ENCODE measurements at regions not wholly inside any gene's neighbourhood (a gene's known extent, or its start where the extent isn't known, plus 50 kb on each side); places are given as distances from the start of the nearest gene placed in this dataset.
"Not testable (repeated sequence)": the region's sequence is repeated elsewhere in the genome, so short reads cannot be mapped to it uniquely, and the experiment has no call there.

DNA sequence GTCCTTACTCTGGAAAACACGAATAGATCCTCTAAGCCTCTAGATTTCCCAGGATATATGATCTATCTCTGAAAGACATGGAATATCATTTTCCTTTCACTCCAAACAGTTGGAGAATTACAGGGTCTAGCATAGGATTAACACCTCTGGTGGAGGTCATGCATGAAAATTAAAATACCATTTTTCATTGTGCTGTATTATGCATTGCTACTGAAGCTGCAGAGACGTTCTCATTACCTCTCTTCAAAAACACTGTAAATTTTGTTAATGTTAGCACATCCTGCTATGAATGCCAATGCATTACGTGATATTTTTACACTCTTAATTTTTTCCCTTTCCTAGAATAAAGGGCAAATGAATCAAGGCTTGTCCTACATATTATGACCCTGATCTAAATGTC, 558.6 kb downstream of the TBC1D32 start:
- 86 to 90% methylated on average over 3 of the region's 3 CpGs for WGBS, 2 donors
- no peak for TF ChIP-seq POLR2A (IDR thresholded peaks at IDR 0.05)
- TF ChIP-seq, protein P1, sequence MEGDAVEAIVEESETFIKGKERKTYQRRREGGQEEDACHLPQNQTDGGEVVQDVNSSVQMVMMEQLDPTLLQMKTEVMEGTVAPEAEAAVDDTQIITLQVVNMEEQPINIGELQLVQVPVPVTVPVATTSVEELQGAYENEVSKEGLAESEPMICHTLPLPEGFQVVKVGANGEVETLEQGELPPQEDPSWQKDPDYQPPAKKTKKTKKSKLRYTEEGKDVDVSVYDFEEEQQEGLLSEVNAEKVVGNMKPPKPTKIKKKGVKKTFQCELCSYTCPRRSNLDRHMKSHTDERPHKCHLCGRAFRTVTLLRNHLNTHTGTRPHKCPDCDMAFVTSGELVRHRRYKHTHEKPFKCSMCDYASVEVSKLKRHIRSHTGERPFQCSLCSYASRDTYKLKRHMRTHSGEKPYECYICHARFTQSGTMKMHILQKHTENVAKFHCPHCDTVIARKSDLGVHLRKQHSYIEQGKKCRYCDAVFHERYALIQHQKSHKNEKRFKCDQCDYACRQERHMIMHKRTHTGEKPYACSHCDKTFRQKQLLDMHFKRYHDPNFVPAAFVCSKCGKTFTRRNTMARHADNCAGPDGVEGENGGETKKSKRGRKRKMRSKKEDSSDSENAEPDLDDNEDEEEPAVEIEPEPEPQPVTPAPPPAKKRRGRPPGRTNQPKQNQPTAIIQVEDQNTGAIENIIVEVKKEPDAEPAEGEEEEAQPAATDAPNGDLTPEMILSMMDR (IDR thresholded peaks at IDR 0.05): no peak
- intact Hi-C loops (cut with DNase I): no loop called here
- DNase-seq: no peak
- H3K4me3 ChIP-seq (replicated peaks in 1 of 3): no peak overlapping the region
- H3K27ac ChIP-seq: no peak overlapping the region
- no peaks in the 10 kb centered on the region for H3K9me3 ChIP-seq
- no peaks in the 10 kb centered on the region for H3K36me3 ChIP-seq
- no peaks in the 10 kb centered on the region for H3K4me1 ChIP-seq
- H3K27me3 ChIP-seq: no peaks in the 10 kb centered on the region

DNA sequence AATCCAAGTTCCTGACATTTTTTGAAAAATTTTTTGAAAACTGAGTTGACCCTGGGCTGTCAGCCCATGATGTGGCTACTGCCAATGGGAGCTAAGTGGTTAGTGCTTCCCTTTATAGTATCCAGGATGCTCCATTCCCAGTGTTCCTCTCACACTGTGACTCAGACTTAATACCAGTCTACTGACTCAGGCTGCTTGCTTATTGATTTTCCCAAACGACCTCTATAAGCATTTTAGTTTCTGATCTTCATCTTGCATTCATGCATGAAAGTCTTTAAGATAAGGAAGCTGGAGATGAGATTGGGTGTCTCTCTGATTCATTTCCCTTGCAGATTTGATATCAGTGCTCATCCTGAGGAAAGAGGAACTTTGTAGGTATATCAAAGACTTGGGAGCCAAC, 560.0 kb downstream of the TBC1D32 start:
- no peak overlapping the region for H3K4me3 ChIP-seq (replicated peaks in 1 of 3)
- no peaks in the 10 kb centered on the region for H3K9me3 ChIP-seq
- 45 to 61% methylated on average over 1 of the region's 1 CpG for WGBS, 2 donors
- TF ChIP-seq POLR2A (IDR thresholded peaks at IDR 0.05): no peak
- TF ChIP-seq, protein P1 (IDR thresholded peaks at IDR 0.05): no peak
- no peak for DNase-seq
- intact Hi-C loops (cut with DNase I): no loop called here
- H3K4me1 ChIP-seq: no peaks in the 10 kb centered on the region
- no peak overlapping the region for H3K27ac ChIP-seq
- H3K36me3 ChIP-seq: no peaks in the 10 kb centered on the region
- no peaks in the 10 kb centered on the region for H3K27me3 ChIP-seq

DNA sequence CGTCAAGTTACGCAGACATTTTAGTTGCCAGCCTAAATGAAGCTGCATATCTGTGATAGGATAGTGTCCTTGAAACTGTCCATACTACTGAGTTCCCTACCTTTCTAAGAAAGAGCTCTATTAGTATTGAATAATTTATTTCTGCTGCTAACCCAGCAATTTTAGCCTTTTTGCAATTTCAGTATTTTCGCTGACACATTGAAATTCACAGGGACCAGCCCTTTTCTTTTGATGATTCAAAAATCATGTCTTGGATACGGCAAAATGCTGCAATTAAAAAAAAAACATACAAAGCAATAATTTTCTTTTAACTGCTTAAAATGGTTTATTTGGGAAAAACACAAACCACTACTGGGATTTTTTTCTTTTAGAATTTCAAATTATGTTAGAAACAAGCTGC, 563.3 kb downstream of the TBC1D32 start:
- WGBS, 2 donors: 94 to 97% methylated on average over 4 of the region's 4 CpGs
- TF ChIP-seq, protein P1 (IDR thresholded peaks at IDR 0.05): no peak
- TF ChIP-seq POLR2A (IDR thresholded peaks at IDR 0.05): no peak
- H3K27me3 ChIP-seq: no peaks in the 10 kb centered on the region
- DNase-seq: no peak
- H3K27ac ChIP-seq: no peak overlapping the region
- H3K4me1 ChIP-seq: peaks cover 0 to 5% of the 10 kb centered on the region in 2 donors
- intact Hi-C loops (cut with DNase I): no loop called here
- H3K4me3 ChIP-seq (replicated peaks in 1 of 3): no peak overlapping the region
- no peaks in the 10 kb centered on the region for H3K9me3 ChIP-seq
- no peaks in the 10 kb centered on the region for H3K36me3 ChIP-seq

DNA sequence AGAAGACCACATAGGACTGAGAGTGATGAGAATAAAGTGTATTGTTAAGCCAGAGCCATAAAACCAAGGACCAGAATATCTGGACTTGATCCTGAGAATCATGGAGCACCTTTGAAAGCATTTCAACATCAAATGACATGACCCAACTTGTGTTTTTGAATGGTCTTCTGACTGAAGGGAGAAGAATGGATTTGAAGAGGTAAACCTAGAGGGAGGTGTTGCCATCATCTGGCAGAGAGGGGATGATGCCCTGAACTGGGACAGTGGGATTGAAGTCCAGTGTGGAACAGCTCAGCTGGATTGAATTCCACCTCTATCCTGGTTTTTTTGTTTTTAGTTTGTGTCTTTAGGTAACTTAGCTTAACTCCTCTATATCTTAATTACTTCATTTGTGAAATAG, 570.0 kb downstream of the TBC1D32 start:
- intact Hi-C loops (cut with DNase I): no loop called here
- Histone ChIP-seq H3K27ac (no peak overlapping the region), H3K27me3 (no peaks in the 10 kb centered on the region), H3K36me3 (no peaks in the 10 kb centered on the region), H3K9me3 (no peaks in the 10 kb centered on the region), H3K4me1 (peaks cover 0 to 5% of the 10 kb centered on the region in 2 donors), H3K4me3 (replicated peaks in 1 of 3) (no peak overlapping the region)
- TF ChIP-seq, protein P1 (IDR thresholded peaks at IDR 0.05): no peak
- TF ChIP-seq POLR2A (IDR thresholded peaks at IDR 0.05): no peak
- no peak for DNase-seq

DNA sequence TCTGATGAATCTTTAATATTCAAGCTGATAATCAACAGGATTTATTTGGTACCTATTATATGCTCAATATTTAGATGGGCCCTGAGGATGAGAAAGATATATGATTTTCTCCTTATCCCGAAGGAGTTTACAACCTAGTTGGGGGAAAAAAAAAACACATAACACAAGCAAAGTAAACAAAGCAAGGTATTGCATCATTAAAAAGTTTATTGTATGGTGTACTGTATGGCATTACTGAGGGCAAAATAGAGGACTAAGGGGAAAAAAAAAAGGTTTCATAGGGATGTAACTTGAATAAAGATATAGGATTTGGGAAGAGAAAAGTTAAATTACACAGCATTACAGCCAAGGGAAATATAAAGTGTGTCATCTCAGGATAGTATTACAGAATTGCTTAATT, 574.7 kb downstream of the TBC1D32 start:
- Histone ChIP-seq H3K36me3 (no peaks in the 10 kb centered on the region), H3K4me3 (replicated peaks in 1 of 3) (no peak overlapping the region), H3K27ac (no peak overlapping the region), H3K27me3 (no peaks in the 10 kb centered on the region), H3K4me1 (no peaks in the 10 kb centered on the region), H3K9me3 (no peaks in the 10 kb centered on the region)
- WGBS, 2 donors: 76 to 89% methylated on average over 1 of the region's 1 CpG
- intact Hi-C loops (cut with DNase I): no loop called here
- TF ChIP-seq, protein P1 (IDR thresholded peaks at IDR 0.05): no peak
- no peak for TF ChIP-seq POLR2A (IDR thresholded peaks at IDR 0.05)
- DNase-seq: no peak

DNA sequence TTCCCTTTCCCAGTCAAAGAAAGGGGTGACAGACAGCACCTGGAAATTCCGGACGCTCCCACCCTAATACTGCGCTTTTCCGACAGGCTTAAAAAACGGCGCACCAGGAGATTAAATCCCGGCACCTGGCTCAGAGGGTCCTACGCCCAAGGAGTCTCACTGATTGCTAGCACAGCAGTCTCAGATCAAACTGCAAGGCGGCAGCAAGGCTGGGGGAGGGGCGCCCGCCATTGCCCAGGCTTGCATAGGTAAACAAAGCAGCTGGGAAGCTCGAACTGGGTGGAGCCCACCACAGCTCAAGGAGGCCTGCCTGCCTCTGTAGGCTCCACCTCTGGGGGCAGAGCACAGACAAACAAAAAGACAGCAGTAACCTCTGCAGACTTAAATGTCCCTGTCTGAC, 585.7 kb downstream of the TBC1D32 start:
- DNase-seq; H3K9me3 ChIP-seq; H3K27me3 ChIP-seq; intact Hi-C loops (cut with DNase I); H3K36me3 ChIP-seq; H3K27ac ChIP-seq; H3K4me1 ChIP-seq; H3K4me3 ChIP-seq (replicated peaks in 1 of 3): not testable (repeated sequence)
- WGBS, 2 donors: 89 to 100% methylated on average over 4 to 11 of the region's 12 CpGs
